ENCODE measurements at regions not wholly inside any gene's neighbourhood (a gene's known extent, or its start where the extent isn't known, plus 50 kb on each side); places are given as distances from the start of the nearest gene placed in this dataset.

DNA sequence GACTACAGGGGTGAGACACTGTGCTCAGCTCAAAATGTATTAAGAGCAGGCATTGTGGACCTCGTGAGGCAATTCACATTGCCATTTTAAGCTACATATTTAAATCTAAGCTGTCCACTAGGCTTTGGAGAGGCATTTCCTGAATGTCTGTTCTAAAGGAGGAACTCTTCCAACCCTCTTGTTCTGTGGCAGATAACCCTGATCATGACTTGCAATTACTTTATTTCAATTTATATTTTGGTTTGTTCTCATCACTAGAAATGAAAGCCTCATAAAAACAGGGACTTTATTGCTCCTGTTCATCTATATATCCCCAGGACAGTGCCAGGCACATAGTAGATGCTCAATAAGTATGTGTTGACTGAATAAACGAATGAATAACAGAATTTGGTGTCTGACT, 84.0 kb upstream of the SALL4 start:
- TF ChIP-seq, protein P1, sequence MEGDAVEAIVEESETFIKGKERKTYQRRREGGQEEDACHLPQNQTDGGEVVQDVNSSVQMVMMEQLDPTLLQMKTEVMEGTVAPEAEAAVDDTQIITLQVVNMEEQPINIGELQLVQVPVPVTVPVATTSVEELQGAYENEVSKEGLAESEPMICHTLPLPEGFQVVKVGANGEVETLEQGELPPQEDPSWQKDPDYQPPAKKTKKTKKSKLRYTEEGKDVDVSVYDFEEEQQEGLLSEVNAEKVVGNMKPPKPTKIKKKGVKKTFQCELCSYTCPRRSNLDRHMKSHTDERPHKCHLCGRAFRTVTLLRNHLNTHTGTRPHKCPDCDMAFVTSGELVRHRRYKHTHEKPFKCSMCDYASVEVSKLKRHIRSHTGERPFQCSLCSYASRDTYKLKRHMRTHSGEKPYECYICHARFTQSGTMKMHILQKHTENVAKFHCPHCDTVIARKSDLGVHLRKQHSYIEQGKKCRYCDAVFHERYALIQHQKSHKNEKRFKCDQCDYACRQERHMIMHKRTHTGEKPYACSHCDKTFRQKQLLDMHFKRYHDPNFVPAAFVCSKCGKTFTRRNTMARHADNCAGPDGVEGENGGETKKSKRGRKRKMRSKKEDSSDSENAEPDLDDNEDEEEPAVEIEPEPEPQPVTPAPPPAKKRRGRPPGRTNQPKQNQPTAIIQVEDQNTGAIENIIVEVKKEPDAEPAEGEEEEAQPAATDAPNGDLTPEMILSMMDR (IDR thresholded peaks at IDR 0.05; ENCODE audit: low read depth, low read length, poor library complexity, severe bottlenecking), result no peak
- TF ChIP-seq EZH2phosphoT487 (IDR thresholded peaks at IDR 0.05; ENCODE audit: borderline replicate concordance, low read length), result no peak
